Fibroblast of skin of left quadriceps (primary cell): ENCODE measurements at regions not wholly inside any gene's neighbourhood (a gene's known extent, or its start where the extent isn't known, plus 50 kb on each side); places are given as distances from the start of the nearest gene placed in this dataset.
"Not testable (repeated sequence)": the region's sequence is repeated elsewhere in the genome, so short reads cannot be mapped to it uniquely, and the experiment has no call there.

ENCODE experiments used
- DNase-seq, 2 experiments: peaks; one replicate each; pipeline ENCODE4 v3.0.0-alpha.2; 2013; ENCODE audit warnings: low read depth in 2 of 2

- DNase-seq, result no peak
Measured at GRCh38 chr7:85328456-85328998, 141.7 kb upstream of the SEMA3D start.

GRCh38 chr7:85324145-85324799, 137.4 kb upstream of the SEMA3D start:
- DNase-seq, result no peak

GRCh38 chr7:85322252-85322651, 135.4 kb upstream of the SEMA3D start:
- no peak for DNase-seq

- no peak for DNase-seq
Measured at GRCh38 chr7:85320699-85321476, 134.0 kb upstream of the SEMA3D start.

GRCh38 chr7:85316489-85316888, 129.6 kb upstream of the SEMA3D start:
- DNase-seq, result no peak

GRCh38 chr7:85310301-85310700, 123.4 kb upstream of the SEMA3D start:
- DNase-seq, result no peak

GRCh38 chr7:85306115-85306514, 119.3 kb upstream of the SEMA3D start:
- no peak for DNase-seq

GRCh38 chr7:85294176-85294575, 107.3 kb upstream of the SEMA3D start:
- no peak for DNase-seq

GRCh38 chr7:85292908-85293576, 106.2 kb upstream of the SEMA3D start:
- DNase-seq, result no peak

GRCh38 chr7:85290269-85290668, 103.4 kb upstream of the SEMA3D start:
- DNase-seq, result no peak

GRCh38 chr7:85289279-85289678, 102.4 kb upstream of the SEMA3D start:
- DNase-seq, result no peak

GRCh38 chr7:85287106-85287825, 100.4 kb upstream of the SEMA3D start:
- peak; percentile 71 to 78 for DNase-seq

- DNase-seq, result no peak
Measured at GRCh38 chr7:85286446-85286845, 99.6 kb upstream of the SEMA3D start.

GRCh38 chr7:85285527-85285926, 98.7 kb upstream of the SEMA3D start:
- DNase-seq, result no peak

- no peak for DNase-seq
Measured at GRCh38 chr7:85275204-85275603, 88.3 kb upstream of the SEMA3D start.

GRCh38 chr7:85274454-85274853, 87.6 kb upstream of the SEMA3D start:
- no peak for DNase-seq

- DNase-seq, result no peak
Measured at GRCh38 chr7:85262891-85263290, 76.0 kb upstream of the SEMA3D start.

GRCh38 chr7:85261336-85261735, 74.5 kb upstream of the SEMA3D start:
- DNase-seq, result peak; percentile 50 to 54

- DNase-seq, result not testable (repeated sequence)
Measured at GRCh38 chr7:85249787-85250186, 62.9 kb upstream of the SEMA3D start.

GRCh38 chr7:85239109-85239508, 52.3 kb upstream of the SEMA3D start:
- DNase-seq, result no peak

GRCh38 chr7:85237721-85238120, 50.9 kb upstream of the SEMA3D start:
- DNase-seq, result peak; percentile 17 to 20
